BJ (cell line): ENCODE measurements at regions not wholly inside any gene's neighbourhood (a gene's known extent, or its start where the extent isn't known, plus 50 kb on each side); places are given as distances from the start of the nearest gene placed in this dataset.

ENCODE experiments used
- CTCF ChIA-PET: fragments of 350-600 bp; formaldehyde crosslinking; extraction: SDS; loops from one replicate; lab custom pipeline; 2021; ENCODE audit warnings: antibody characterized with exemption, inconsistent platforms; lab: Yijun Ruan, JAX
- POLR2A ChIA-PET: fragments of 300-600 bp; sonication (Branson Sonifier 250); formaldehyde crosslinking; extraction: SDS; loops from one replicate; lab custom pipeline; 2021; ENCODE audit warnings: antibody characterized with exemption; lab: Charles Lee
- DNase-seq: peaks from one replicate; pipeline ENCODE4 v3.0.0-alpha.2; 2011; ENCODE audit warnings: low read depth
- H3K27me3 ChIP-seq: 2 replicates; pipeline ENCODE4 v1.6.0; 2011; ENCODE audit warnings: low read length; ENCODE audit not compliant: control insufficient read depth, insufficient read depth
- H3K36me3 ChIP-seq: 2 replicates; pipeline ENCODE4 v1.5.1; 2011; ENCODE audit warnings: low read length; ENCODE audit not compliant: control insufficient read depth, insufficient read depth
- H3K4me3 ChIP-seq: 2 replicates; pipeline ENCODE4 v1.5.1; 2011; ENCODE audit warnings: low read depth, mild to moderate bottlenecking, control low read depth, low read length
- CTCF ChIP-seq: IDR thresholded peaks from 2 replicates; pipeline ENCODE4 v1.5.1; 2011; ENCODE audit warnings: low read depth, mild to moderate bottlenecking, control low read depth, inconsistent platforms, low read length, moderate library complexity; ENCODE audit not compliant: insufficient read depth

GRCh38 chr1:244164511-244164890, 113.4 kb downstream of the ZBTB18 start:
- CTCF ChIA-PET, result interaction anchor here (0.9 to 1.2 kb wide), 2 partner anchors 19 to 37 kb away, joined by 3 read pairs; no protein-coding TSS in a partner anchor
- POLR2A ChIA-PET, result interaction anchor here (0.6 kb wide), 1 partner anchor 305 kb away, joined by 4 read pairs; no protein-coding TSS in a partner anchor
- no peak overlapping the region for H3K4me3 ChIP-seq
- no peaks in the 10 kb centered on the region for H3K36me3 ChIP-seq
- DNase-seq, result no peak
- H3K27me3 ChIP-seq, result no peaks in the 10 kb centered on the region
- no peak for TF ChIP-seq CTCF

- CTCF ChIA-PET, result interaction anchor here (0.9 kb wide), 1 partner anchor 19 kb away, joined by 3 read pairs; no protein-coding TSS in a partner anchor
- Histone ChIP-seq H3K27me3 (no peaks in the 10 kb centered on the region), H3K36me3 (no peaks in the 10 kb centered on the region), H3K4me3 (no peak overlapping the region)
- POLR2A ChIA-PET, result no interaction called here
- no peak for DNase-seq
- TF ChIP-seq CTCF, result no peak
Measured at GRCh38 chr1:244165021-244165420, 113.9 kb downstream of the ZBTB18 start.

- ChIA-PET CTCF (no interaction called here), POLR2A (no interaction called here)
- H3K27me3 ChIP-seq, result no peaks in the 10 kb centered on the region
- H3K36me3 ChIP-seq, result no peaks in the 10 kb centered on the region
- no peak overlapping the region for H3K4me3 ChIP-seq
- no peak for DNase-seq
- no peak for TF ChIP-seq CTCF
Measured at GRCh38 chr1:244165701-244166100, 114.6 kb downstream of the ZBTB18 start.

GRCh38 chr1:244171241-244171985, 120.3 kb downstream of the ZBTB18 start:
- DNase-seq, result no peak
- Histone ChIP-seq H3K27me3 (no peaks in the 10 kb centered on the region), H3K36me3 (no peaks in the 10 kb centered on the region), H3K4me3 (no peak overlapping the region)
- ChIA-PET POLR2A (no interaction called here), CTCF (no interaction called here)
- no peak for TF ChIP-seq CTCF

GRCh38 chr1:244173240-244173639, 122.2 kb downstream of the ZBTB18 start:
- no peak overlapping the region for H3K4me3 ChIP-seq
- TF ChIP-seq CTCF, result no peak
- DNase-seq, result no peak
- POLR2A ChIA-PET, result no interaction called here
- CTCF ChIA-PET, result no interaction called here
- H3K27me3 ChIP-seq, result no peaks in the 10 kb centered on the region
- H3K36me3 ChIP-seq, result no peaks in the 10 kb centered on the region
